ENCODE measurements at regions not wholly inside any gene's neighbourhood (a gene's known extent, or its start where the extent isn't known, plus 50 kb on each side); places are given as distances from the start of the nearest gene placed in this dataset.

DNA sequence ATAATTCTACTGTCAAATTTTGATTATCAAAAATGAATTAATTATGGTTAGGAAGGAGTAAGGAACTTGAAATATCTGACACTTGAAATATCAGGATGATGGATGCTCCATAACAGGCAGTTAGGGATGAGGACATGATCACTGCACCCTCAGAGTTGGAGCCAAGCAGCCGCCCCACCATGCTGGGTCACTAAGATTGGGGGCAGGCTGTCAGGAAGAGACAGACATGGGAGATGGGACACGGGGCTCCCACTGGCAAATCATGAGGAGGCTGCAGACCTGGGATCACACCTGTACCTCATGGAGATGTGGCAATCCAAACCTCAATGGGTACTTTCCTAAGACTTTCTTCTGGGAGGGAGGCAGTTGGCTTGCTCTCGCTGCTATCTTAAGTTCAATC, 982.0 kb upstream of the ZEB2 start:
- H3K4me3 Mint-ChIP-seq: no peak overlapping the region
- ATAC-seq (ENCODE audit: low read depth) (no peak), DNase-seq (no peak)
- H3K4me1 Mint-ChIP-seq: no peaks in the 10 kb centered on the region
- ChIA-PET CTCF (no interaction called here), POLR2A (no interaction called here)
- Histone ChIP-seq H3K4me1 (ENCODE audit: control insufficient read depth in 2 of 2, insufficient read depth in 2 of 2, low read length in 2 of 2) (no peaks in the 10 kb centered on the region), H3K9me3 (ENCODE audit: control extremely low read depth in 1 of 3, control insufficient read depth in 2 of 3, insufficient read depth in 1 of 3, low read length in 2 of 3) (no peaks in the 10 kb centered on the region), H3K9ac (ENCODE audit: low read length) (no peak overlapping the region), H3K27me3 (replicated peaks in 1 of 4; ENCODE audit: control extremely low read depth in 1 of 4, control insufficient read depth in 3 of 4, insufficient read depth in 4 of 4, low read length in 3 of 4) (no peaks in the 10 kb centered on the region), H4K20me1 (ENCODE audit: control insufficient read depth, insufficient read depth, low read length, poor library complexity, severe bottlenecking) (no peaks in the 10 kb centered on the region), H3K4me2 (replicated peaks; ENCODE audit: low read depth, low read length, poor library complexity, severe bottlenecking) (no peak overlapping the region), H2AFZ (ENCODE audit: insufficient read depth, low read depth, low read length, poor library complexity, severe bottlenecking) (no peak overlapping the region), H3K27ac (ENCODE audit: low read length in 2 of 2) (no peak overlapping the region), H3K4me3 (ENCODE audit: control extremely low read depth in 1 of 5, extremely low read depth in 1 of 5, insufficient read depth in 1 of 5, low read depth in 2 of 5, low read length in 4 of 5) (no peak overlapping the region), H3K36me3 (replicated peaks in 1 of 2; ENCODE audit: control extremely low read depth in 1 of 2, control insufficient read depth in 1 of 2, extremely low read depth in 1 of 2, insufficient read depth in 2 of 2, low read length in 1 of 2) (no peaks in the 10 kb centered on the region), H3K79me2 (ENCODE audit: control insufficient read depth, insufficient read depth, low read length) (no peaks in the 10 kb centered on the region)
- no peak for TF ChIP-seq EZH2 (IDR thresholded peaks at IDR 0.05; ENCODE audit: borderline replicate concordance, insufficient read depth, low read depth, low read length, poor library complexity, severe bottlenecking)
- TF ChIP-seq, protein P1, sequence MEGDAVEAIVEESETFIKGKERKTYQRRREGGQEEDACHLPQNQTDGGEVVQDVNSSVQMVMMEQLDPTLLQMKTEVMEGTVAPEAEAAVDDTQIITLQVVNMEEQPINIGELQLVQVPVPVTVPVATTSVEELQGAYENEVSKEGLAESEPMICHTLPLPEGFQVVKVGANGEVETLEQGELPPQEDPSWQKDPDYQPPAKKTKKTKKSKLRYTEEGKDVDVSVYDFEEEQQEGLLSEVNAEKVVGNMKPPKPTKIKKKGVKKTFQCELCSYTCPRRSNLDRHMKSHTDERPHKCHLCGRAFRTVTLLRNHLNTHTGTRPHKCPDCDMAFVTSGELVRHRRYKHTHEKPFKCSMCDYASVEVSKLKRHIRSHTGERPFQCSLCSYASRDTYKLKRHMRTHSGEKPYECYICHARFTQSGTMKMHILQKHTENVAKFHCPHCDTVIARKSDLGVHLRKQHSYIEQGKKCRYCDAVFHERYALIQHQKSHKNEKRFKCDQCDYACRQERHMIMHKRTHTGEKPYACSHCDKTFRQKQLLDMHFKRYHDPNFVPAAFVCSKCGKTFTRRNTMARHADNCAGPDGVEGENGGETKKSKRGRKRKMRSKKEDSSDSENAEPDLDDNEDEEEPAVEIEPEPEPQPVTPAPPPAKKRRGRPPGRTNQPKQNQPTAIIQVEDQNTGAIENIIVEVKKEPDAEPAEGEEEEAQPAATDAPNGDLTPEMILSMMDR (IDR thresholded peaks at IDR 0.05): no peak
- no peak overlapping the region for H3K27ac Mint-ChIP-seq
- H3K9me3 Mint-ChIP-seq (ENCODE audit: insufficient read depth): no peaks in the 10 kb centered on the region
- intact Hi-C loops (cut with micrococcal nuclease): no loop called here
- WGBS (ENCODE audit: insufficient coverage): 96% methylated on average over 2 of the region's 3 CpGs
- H3K27me3 Mint-ChIP-seq: no peaks in the 10 kb centered on the region

DNA sequence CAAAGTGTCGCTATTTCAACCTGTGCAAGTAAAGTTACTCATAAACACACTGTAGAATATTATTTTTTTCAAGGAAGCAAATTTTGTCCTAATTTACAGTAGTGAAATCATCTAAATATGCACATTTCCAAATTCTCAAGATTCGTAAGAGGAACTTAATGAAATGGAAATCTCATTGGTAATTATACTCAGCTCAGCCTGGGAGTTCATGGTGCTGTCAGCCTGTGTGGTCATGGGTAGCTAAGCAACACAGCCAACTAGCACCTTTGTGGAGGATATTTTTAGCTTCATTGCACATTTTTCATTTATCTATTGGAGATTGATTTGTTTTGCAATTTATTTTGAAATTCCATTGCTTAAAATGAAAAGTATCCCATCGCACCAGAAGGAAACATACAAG, 975.7 kb upstream of the ZEB2 start:
- DNase-seq (no peak), ATAC-seq (ENCODE audit: low read depth) (no peak)
- no peak overlapping the region for H3K27ac ChIP-seq (ENCODE audit: low read length in 2 of 2)
- H3K9me3 ChIP-seq (ENCODE audit: control extremely low read depth in 1 of 3, control insufficient read depth in 2 of 3, insufficient read depth in 1 of 3, low read length in 2 of 3): peaks cover 0 to 2% (median 0%) of the 10 kb centered on the region in 3 donors
- peaks cover 2% of the 10 kb centered on the region for H3K4me1 Mint-ChIP-seq
- no peaks in the 10 kb centered on the region for H4K20me1 ChIP-seq (ENCODE audit: control insufficient read depth, insufficient read depth, low read length, poor library complexity, severe bottlenecking)
- CTCF ChIA-PET: interaction anchor here (1.8 kb wide), 1 partner anchor 11 kb away, joined by 4 read pairs; no protein-coding TSS in a partner anchor
- H3K4me1 ChIP-seq (ENCODE audit: control insufficient read depth in 2 of 2, insufficient read depth in 2 of 2, low read length in 2 of 2): no peaks in the 10 kb centered on the region
- no peaks in the 10 kb centered on the region for H3K27me3 ChIP-seq (replicated peaks in 1 of 4; ENCODE audit: control extremely low read depth in 1 of 4, control insufficient read depth in 3 of 4, insufficient read depth in 4 of 4, low read length in 3 of 4)
- H3K27me3 Mint-ChIP-seq: no peaks in the 10 kb centered on the region
- H3K36me3 ChIP-seq (replicated peaks in 1 of 2; ENCODE audit: control extremely low read depth in 1 of 2, control insufficient read depth in 1 of 2, extremely low read depth in 1 of 2, insufficient read depth in 2 of 2, low read length in 1 of 2): no peaks in the 10 kb centered on the region
- no peak overlapping the region for H3K4me2 ChIP-seq (replicated peaks; ENCODE audit: low read depth, low read length, poor library complexity, severe bottlenecking)
- no CpG with 5 or more reads among the region's 3 CpGs for WGBS (ENCODE audit: insufficient coverage)
- no peaks in the 10 kb centered on the region for H3K79me2 ChIP-seq (ENCODE audit: control insufficient read depth, insufficient read depth, low read length)
- H2AFZ ChIP-seq (ENCODE audit: insufficient read depth, low read depth, low read length, poor library complexity, severe bottlenecking): no peak overlapping the region
- TF ChIP-seq, protein P1 (IDR thresholded peaks at IDR 0.05): no peak
- TF ChIP-seq EZH2 (IDR thresholded peaks at IDR 0.05; ENCODE audit: borderline replicate concordance, insufficient read depth, low read depth, low read length, poor library complexity, severe bottlenecking): no peak
- POLR2A ChIA-PET: no interaction called here
- intact Hi-C loops (cut with micrococcal nuclease): no loop called here
- peaks cover 6% of the 10 kb centered on the region for H3K9me3 Mint-ChIP-seq (ENCODE audit: insufficient read depth)
- no peak overlapping the region for H3K4me3 ChIP-seq (ENCODE audit: control extremely low read depth in 1 of 5, extremely low read depth in 1 of 5, insufficient read depth in 1 of 5, low read depth in 2 of 5, low read length in 4 of 5)
- no peak overlapping the region for H3K4me3 Mint-ChIP-seq
- no peak overlapping the region for H3K9ac ChIP-seq (ENCODE audit: low read length)
- H3K27ac Mint-ChIP-seq: no peak overlapping the region
